NB4 (cell line): ENCODE measurements at regions not wholly inside any gene's neighbourhood (a gene's known extent, or its start where the extent isn't known, plus 50 kb on each side); places are given as distances from the start of the nearest gene placed in this dataset.

ENCODE experiments used
- DNase-seq: peaks from one replicate; pipeline ENCODE4 v3.0.0; 2010; ENCODE audit warnings: low read depth
- H3K4me3 ChIP-seq: one replicate; pipeline ENCODE4 v1.5.1; 2011; ENCODE audit warnings: mild to moderate bottlenecking, low read depth, low read length, moderate library complexity
- CTCF ChIP-seq: IDR thresholded peaks from one replicate; pipeline ENCODE4 v1.5.1; 2012; ENCODE audit warnings: low read depth, low read length
- MAX ChIP-seq: IDR thresholded peaks from 2 replicates; pipeline ENCODE4 v1.6.1; 2011; ENCODE audit warnings: low read depth, low read length
- MYC ChIP-seq: IDR thresholded peaks from 2 replicates; pipeline ENCODE4 v1.6.1; 2011; ENCODE audit warnings: low read depth, low read length
- POLR2A ChIP-seq: IDR thresholded peaks from 2 replicates; pipeline ENCODE4 v1.6.1; 2011; ENCODE audit warnings: mild to moderate bottlenecking; ENCODE audit not compliant: insufficient read length; ENCODE audit errors: extremely low read depth

GRCh38 chr2:198214114-198214596, 409.8 kb downstream of the PLCL1 start:
- TF ChIP-seq CTCF (no peak), MYC (no peak), POLR2A (no peak), MAX (no peak)
- DNase-seq = peak; percentile 10
- H3K4me3 ChIP-seq = no peak overlapping the region

- TF ChIP-seq POLR2A = no peak
- no peak for TF ChIP-seq MYC
- TF ChIP-seq CTCF = no peak
- no peak for TF ChIP-seq MAX
- no peak for DNase-seq
Measured at GRCh38 chr2:198213253-198213652, 408.9 kb downstream of the PLCL1 start.

GRCh38 chr2:198211706-198212105, 407.3 kb downstream of the PLCL1 start:
- TF ChIP-seq POLR2A (no peak), MAX (no peak), CTCF (no peak), MYC (no peak)
- DNase-seq = no peak
- H3K4me3 ChIP-seq = no peak overlapping the region

More at GRCh38 chr2:198213253-198213652, 408.9 kb downstream of the PLCL1 start:
- H3K4me3 ChIP-seq = no peak overlapping the region

GRCh38 chr2:198203336-198204069, 399.1 kb downstream of the PLCL1 start:
- no peak for DNase-seq
- no peak overlapping the region for H3K4me3 ChIP-seq
- TF ChIP-seq MYC (no peak), CTCF (no peak), POLR2A (no peak), MAX (no peak)
